Activated B cell treated with CpG ODN at 0.5 μM for 24 hours (primary cell): ENCODE measurements at regions not wholly inside any gene's neighbourhood (a gene's known extent, or its start where the extent isn't known, plus 50 kb on each side); places are given as distances from the start of the nearest gene placed in this dataset.
"Not testable (repeated sequence)": the region's sequence is repeated elsewhere in the genome, so short reads cannot be mapped to it uniquely, and the experiment has no call there.

Source experiments
- ATAC-seq: fragments of 200-7000 bp; cut with Tn5 transposase; one replicate; pipeline ENCODE4 v1.10.0; 2021; ENCODE audit warnings: low read depth, mild to moderate bottlenecking, moderate library complexity
- CTCF ChIA-PET: fragments of 350-600 bp; sonication (Branson Sonifier 250); formaldehyde crosslinking; loops from one replicate; lab custom pipeline; 2021; ENCODE audit warnings: antibody characterized with exemption; lab: Charles Lee
- POLR2A ChIA-PET: fragments of 350-600 bp; sonication (Branson Sonifier 250); formaldehyde crosslinking; loops from one replicate; lab custom pipeline; 2021; ENCODE audit warnings: antibody characterized with exemption; lab: Charles Lee
- DNase-seq: peaks from one replicate; pipeline ENCODE4 v3.0.0; 2022
- H3K27ac Mint-ChIP-seq: one replicate; pipeline ENCODE4 v1.8.0; 2020; ENCODE audit warnings: mixed read lengths
- H3K27me3 Mint-ChIP-seq: one replicate; pipeline ENCODE4 v1.8.0; 2021; ENCODE audit warnings: mixed read lengths
- H3K36me3 Mint-ChIP-seq: one replicate; pipeline ENCODE4 v1.8.0; 2021; ENCODE audit warnings: low read depth, mixed read lengths
- H3K4me1 Mint-ChIP-seq: one replicate; pipeline ENCODE4 v1.8.0; 2021; ENCODE audit warnings: mixed read lengths
- H3K4me3 Mint-ChIP-seq: one replicate; pipeline ENCODE4 v1.8.0; 2020; ENCODE audit warnings: mild to moderate bottlenecking, mixed read lengths
- H3K9me3 Mint-ChIP-seq: one replicate; pipeline ENCODE4 v1.8.0; 2020; ENCODE audit warnings: mixed read lengths
- intact Hi-C: fragments of 100-400 bp; cut with micrococcal nuclease; formaldehyde crosslinking; loops from one replicate; pipeline ENCODE4 v1.15.1; 2024
- TF ChIP-seq, protein P1 (sequence below): fragments of 200-600 bp; IDR thresholded peaks from one replicate; pipeline ENCODE4 v1.8.0; 2022; ENCODE audit warnings: antibody characterized with exemption, mild to moderate bottlenecking

DNA sequence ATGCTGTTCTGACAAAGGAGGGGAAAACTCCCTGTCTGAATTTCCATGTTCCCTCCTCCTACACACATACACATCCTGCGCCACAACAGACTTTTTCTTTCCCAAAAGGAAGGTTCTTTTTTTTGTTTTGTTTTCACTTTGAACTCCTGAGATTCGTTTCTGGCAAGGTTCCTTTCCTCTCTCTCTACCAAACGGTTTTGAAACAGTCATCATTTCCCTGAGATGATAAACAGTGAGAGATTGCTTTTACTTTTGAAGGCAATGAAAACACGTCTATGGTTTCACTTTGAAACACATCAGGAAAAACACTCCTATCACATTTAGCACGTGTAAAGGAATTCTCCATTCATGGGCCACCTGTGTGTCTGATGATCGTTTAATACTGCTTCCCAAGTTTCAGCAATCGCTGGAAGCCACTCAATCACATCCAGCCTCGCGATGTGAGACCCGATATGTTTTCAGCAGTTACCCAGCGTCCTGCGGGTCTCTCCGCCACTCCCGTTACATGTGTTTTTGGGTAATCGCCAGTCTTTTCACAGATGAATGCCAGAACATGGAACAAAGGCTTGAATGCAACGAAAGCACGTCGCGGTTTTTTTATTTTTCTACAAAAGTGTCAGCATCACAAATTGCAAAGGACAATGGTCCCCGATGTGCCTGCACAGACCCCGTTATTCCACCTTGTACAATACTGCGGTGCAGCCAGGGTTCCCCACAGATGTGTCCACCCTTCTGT is 62.8 kb upstream of the CUX1 start:
- intact Hi-C loops, result no loop called here
- ATAC-seq (no peak), DNase-seq (no peak)
- H3K27ac Mint-ChIP-seq, result peak overlapping the region; percentile 30
- TF ChIP-seq, protein P1, sequence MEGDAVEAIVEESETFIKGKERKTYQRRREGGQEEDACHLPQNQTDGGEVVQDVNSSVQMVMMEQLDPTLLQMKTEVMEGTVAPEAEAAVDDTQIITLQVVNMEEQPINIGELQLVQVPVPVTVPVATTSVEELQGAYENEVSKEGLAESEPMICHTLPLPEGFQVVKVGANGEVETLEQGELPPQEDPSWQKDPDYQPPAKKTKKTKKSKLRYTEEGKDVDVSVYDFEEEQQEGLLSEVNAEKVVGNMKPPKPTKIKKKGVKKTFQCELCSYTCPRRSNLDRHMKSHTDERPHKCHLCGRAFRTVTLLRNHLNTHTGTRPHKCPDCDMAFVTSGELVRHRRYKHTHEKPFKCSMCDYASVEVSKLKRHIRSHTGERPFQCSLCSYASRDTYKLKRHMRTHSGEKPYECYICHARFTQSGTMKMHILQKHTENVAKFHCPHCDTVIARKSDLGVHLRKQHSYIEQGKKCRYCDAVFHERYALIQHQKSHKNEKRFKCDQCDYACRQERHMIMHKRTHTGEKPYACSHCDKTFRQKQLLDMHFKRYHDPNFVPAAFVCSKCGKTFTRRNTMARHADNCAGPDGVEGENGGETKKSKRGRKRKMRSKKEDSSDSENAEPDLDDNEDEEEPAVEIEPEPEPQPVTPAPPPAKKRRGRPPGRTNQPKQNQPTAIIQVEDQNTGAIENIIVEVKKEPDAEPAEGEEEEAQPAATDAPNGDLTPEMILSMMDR, result no peak
- peaks cover 13% of the 10 kb centered on the region for H3K4me1 Mint-ChIP-seq
- no peaks in the 10 kb centered on the region for H3K9me3 Mint-ChIP-seq
- ChIA-PET CTCF (no interaction called here), POLR2A (no interaction called here)
- H3K36me3 Mint-ChIP-seq, result no peaks in the 10 kb centered on the region
- peak overlapping the region; percentile 86 for H3K4me3 Mint-ChIP-seq
- peaks cover 3% of the 10 kb centered on the region for H3K27me3 Mint-ChIP-seq

DNA sequence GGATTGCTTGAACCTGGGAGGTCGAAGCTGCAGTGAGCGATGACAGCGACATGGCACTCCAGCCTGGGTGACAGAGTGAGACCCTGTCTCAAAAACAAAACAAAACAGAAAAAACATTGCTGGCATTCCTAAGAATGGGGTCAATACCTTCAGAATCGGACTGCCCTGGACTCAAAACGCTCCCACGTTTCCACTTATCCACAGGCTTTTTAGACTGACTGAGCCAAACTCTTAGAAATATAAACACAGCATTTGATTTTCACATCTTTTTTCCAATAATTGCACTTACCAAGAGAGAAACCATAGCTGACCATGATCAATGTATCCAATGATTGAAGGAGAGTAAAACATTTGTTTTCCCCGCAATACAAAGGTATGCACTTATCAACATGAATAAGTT is 59.5 kb upstream of the CUX1 start:
- intact Hi-C loops, result no loop called here
- no peak for DNase-seq
- Mint-ChIP-seq H3K27ac (no peak overlapping the region), H3K36me3 (no peaks in the 10 kb centered on the region), H3K27me3 (peaks cover 3% of the 10 kb centered on the region), H3K9me3 (no peaks in the 10 kb centered on the region), H3K4me3 (no peak overlapping the region), H3K4me1 (peaks cover 13% of the 10 kb centered on the region)
- ATAC-seq, result no peak
- POLR2A ChIA-PET, result no interaction called here
- CTCF ChIA-PET, result no interaction called here
- TF ChIP-seq, protein P1, result no peak

DNA sequence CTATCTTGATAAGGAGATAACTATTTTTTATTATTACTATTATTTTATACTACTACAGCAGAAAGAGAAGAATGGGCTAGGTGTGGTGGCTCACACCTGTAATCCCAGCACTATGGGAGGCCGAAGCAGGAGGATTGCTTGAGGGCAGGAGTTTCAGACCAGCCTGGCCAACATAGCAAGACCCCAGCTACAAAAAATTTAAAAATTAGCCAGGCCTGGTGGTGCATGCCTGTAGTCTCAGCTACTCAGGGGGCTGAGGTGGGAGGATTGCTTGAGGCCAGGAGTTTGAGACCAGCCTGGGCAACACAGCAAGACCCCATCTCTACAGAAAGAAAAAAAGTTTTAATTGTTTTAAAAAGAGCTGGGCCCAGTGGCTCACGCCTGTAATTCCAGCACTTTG is 58.9 kb upstream of the CUX1 start:
- POLR2A ChIA-PET, H3K27me3 Mint-ChIP-seq, H3K4me3 Mint-ChIP-seq, ATAC-seq, H3K27ac Mint-ChIP-seq, H3K9me3 Mint-ChIP-seq, DNase-seq, intact Hi-C loops, CTCF ChIA-PET, H3K36me3 Mint-ChIP-seq: not testable (repeated sequence)
- H3K4me1 Mint-ChIP-seq, result peaks cover 13% of the 10 kb centered on the region

DNA sequence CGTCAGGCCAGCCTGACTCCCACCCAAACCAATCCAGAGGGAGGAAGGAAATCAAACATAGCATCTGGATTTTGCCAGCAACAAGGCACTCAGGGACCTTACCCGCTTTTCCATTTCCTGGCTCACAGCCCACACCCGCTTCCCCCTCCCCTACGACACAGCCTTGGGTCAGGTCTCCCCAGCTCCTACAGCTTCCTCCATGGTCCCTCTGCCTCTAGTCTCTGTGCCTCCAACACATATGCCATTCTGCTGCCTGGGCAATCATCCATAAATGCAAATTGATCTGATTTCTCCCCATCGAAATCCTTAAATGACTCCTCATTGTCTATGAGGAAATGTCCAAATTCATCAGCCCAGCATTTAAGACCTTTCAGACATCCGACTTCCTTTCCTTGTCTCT is 53.2 kb upstream of the CUX1 start:
- POLR2A ChIA-PET, result no interaction called here

DNA sequence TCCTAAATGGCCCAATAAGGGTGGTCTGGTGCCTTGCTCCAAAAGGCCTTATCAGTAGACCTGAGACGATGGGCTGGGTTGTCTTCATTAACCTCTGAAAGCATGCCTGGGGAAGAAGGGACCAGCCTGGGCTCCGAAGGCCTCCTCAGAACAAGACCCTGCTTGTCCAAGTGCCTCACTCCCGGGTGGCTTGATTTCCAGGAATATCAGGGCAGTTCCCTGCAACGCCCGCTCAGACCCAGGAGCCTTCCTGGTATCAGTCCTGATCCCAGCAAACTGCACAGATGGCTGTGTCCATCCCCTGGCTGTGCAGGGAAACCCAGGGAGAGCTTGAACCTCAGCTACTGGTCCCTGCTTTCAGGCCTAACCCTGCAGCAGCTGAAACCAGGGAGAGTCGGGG is 49.9 kb upstream of the CUX1 start:
- intact Hi-C loops, result no loop called here

More for the DNA sequence above, 53.2 kb upstream of the CUX1 start:
- DNase-seq (no peak), ATAC-seq (no peak)
- H3K27me3 Mint-ChIP-seq, result no peaks in the 10 kb centered on the region
- no peaks in the 10 kb centered on the region for H3K9me3 Mint-ChIP-seq
- no peak overlapping the region for H3K27ac Mint-ChIP-seq
- H3K36me3 Mint-ChIP-seq, result no peaks in the 10 kb centered on the region
- CTCF ChIA-PET, result no interaction called here
- H3K4me3 Mint-ChIP-seq, result no peak overlapping the region
- intact Hi-C loops, result no loop called here
- no peaks in the 10 kb centered on the region for H3K4me1 Mint-ChIP-seq
- TF ChIP-seq, protein P1, result no peak

More for the DNA sequence above, 49.9 kb upstream of the CUX1 start:
- ATAC-seq, result no peak
- ChIA-PET CTCF (no interaction called here), POLR2A (no interaction called here)
- H3K4me1 Mint-ChIP-seq, result no peaks in the 10 kb centered on the region
- H3K27me3 Mint-ChIP-seq, result peaks cover 4% of the 10 kb centered on the region
- DNase-seq, result no peak
- H3K9me3 Mint-ChIP-seq, result no peaks in the 10 kb centered on the region
- no peaks in the 10 kb centered on the region for H3K36me3 Mint-ChIP-seq
- no peak overlapping the region for H3K27ac Mint-ChIP-seq
- no peak overlapping the region for H3K4me3 Mint-ChIP-seq
- TF ChIP-seq, protein P1, result no peak
